IMR-90 (cell line): ENCODE measurements at regions not wholly inside any gene's neighbourhood (a gene's known extent, or its start where the extent isn't known, plus 50 kb on each side); places are given as distances from the start of the nearest gene placed in this dataset.
"Not testable (repeated sequence)": the region's sequence is repeated elsewhere in the genome, so short reads cannot be mapped to it uniquely, and the experiment has no call there.

Experiments used
- ATAC-seq: fragments of 200-7000 bp; cut with Tn5 transposase; 2 replicates; pipeline ENCODE4 v1.9.1; 2020; ENCODE audit warnings: low read depth, mild to moderate bottlenecking, moderate library complexity
- BruUV-seq: library from RNA; stranded (reverse); fragments of 400-500 nt; replicated peaks from 2 replicates; lab custom pipeline; 2021; lab: Mats Ljungman, UMichigan
- CTCF ChIA-PET: fragments of 300-600 bp; formaldehyde crosslinking; extraction: SDS; loops from one replicate; lab custom pipeline; 2021; ENCODE audit warnings: antibody characterized with exemption; lab: Yijun Ruan, JAX
- POLR2A ChIA-PET: fragments of 300-600 bp; sonication (Branson Sonifier 250); formaldehyde crosslinking; loops from one replicate; lab custom pipeline; 2022; ENCODE audit warnings: antibody characterized with exemption; ENCODE audit not compliant: unreplicated experiment; lab: Charles Lee
- DNase-seq: peaks from one replicate; pipeline ENCODE4 v3.0.0; 2013
- H2AFZ ChIP-seq: replicated peaks from 2 replicates; pipeline ENCODE3; 2013; ENCODE audit warnings: low read length, mild to moderate bottlenecking; ENCODE audit not compliant: poor library complexity
- H2AK5ac ChIP-seq: 2 replicates; pipeline ENCODE4 v1.6.1; 2013; ENCODE audit warnings: low read depth, low read length, inconsistent platforms
- H2AK9ac ChIP-seq: replicated peaks from 2 replicates; pipeline ENCODE3; 2013; ENCODE audit warnings: mild to moderate bottlenecking, low read depth, low read length, moderate library complexity; ENCODE audit not compliant: poor library complexity
- H2BK120ac ChIP-seq: 2 replicates; pipeline ENCODE4 v1.6.1; 2013; ENCODE audit warnings: low read depth, low read length, inconsistent platforms
- H2BK15ac ChIP-seq: 3 replicates; pipeline ENCODE4 v1.6.1; 2013; ENCODE audit warnings: low read depth, low read length, inconsistent platforms
- H2BK20ac ChIP-seq: 2 replicates; pipeline ENCODE4 v1.6.1; 2013; ENCODE audit warnings: low read depth, mild to moderate bottlenecking, inconsistent platforms, low read length, moderate library complexity
- H2BK5ac ChIP-seq: 2 replicates; pipeline ENCODE4 v1.6.1; 2013; ENCODE audit warnings: mild to moderate bottlenecking, low read depth, low read length, inconsistent platforms; ENCODE audit not compliant: poor library complexity, severe bottlenecking
- H3K14ac ChIP-seq: replicated peaks from 2 replicates; pipeline ENCODE4 v1.6.1; 2013; ENCODE audit warnings: low read depth, low read length, inconsistent platforms
- H3K18ac ChIP-seq: 2 replicates; pipeline ENCODE4 v1.6.1; 2013; ENCODE audit warnings: low read depth, low read length, control low read depth
- H3K23ac ChIP-seq: 2 replicates; pipeline ENCODE4 v1.6.1; 2013; ENCODE audit warnings: low read depth, low read length, inconsistent platforms
- H3K27ac ChIP-seq: 2 replicates; pipeline ENCODE4 v1.5.1; 2013; ENCODE audit warnings: mild to moderate bottlenecking, control low read depth, low read length; ENCODE audit not compliant: insufficient read depth
- H3K27me3 ChIP-seq: 2 replicates; pipeline ENCODE4 v1.6.1; 2013; ENCODE audit warnings: low read length; ENCODE audit not compliant: control insufficient read depth, insufficient read depth
- H3K36me3 ChIP-seq: 2 replicates; pipeline ENCODE4 v1.6.1; 2013; ENCODE audit warnings: low read length, mixed read lengths; ENCODE audit not compliant: control insufficient read depth, insufficient read depth
- H3K4ac ChIP-seq: 2 replicates; pipeline ENCODE4 v1.6.1; 2013; ENCODE audit warnings: low read depth, low read length, inconsistent platforms
- H3K4me1 ChIP-seq: 2 replicates; pipeline ENCODE4 v1.6.1; 2013; ENCODE audit warnings: low read length, mixed read lengths; ENCODE audit not compliant: control insufficient read depth, insufficient read depth
- H3K4me2 ChIP-seq: 2 replicates; pipeline ENCODE4 v1.6.1; 2013; ENCODE audit warnings: low read depth, mild to moderate bottlenecking, control low read depth, low read length, moderate library complexity
- H3K4me3 ChIP-seq: 2 replicates; pipeline ENCODE4 v1.5.1; 2013; ENCODE audit warnings: low read depth, mild to moderate bottlenecking, control low read depth, low read length, moderate library complexity; ENCODE audit not compliant: insufficient read depth
- H3K56ac ChIP-seq: 2 replicates; pipeline ENCODE4 v1.6.1; 2013; ENCODE audit warnings: low read length, inconsistent platforms; ENCODE audit not compliant: insufficient read depth; ENCODE audit errors: extremely low read depth
- H3K79me1 ChIP-seq, 2 experiments: 2 replicates each; pipeline ENCODE4 v1.6.1; 2013; ENCODE audit warnings: low read length in 2 of 2, inconsistent platforms in 1 of 2, low read depth in 1 of 2
- H3K9ac ChIP-seq: 2 replicates; pipeline ENCODE4 v1.6.1; 2013; ENCODE audit warnings: low read depth, low read length, control low read depth
- H3K9me1 ChIP-seq: 2 replicates; pipeline ENCODE4 v1.6.1; 2013; ENCODE audit warnings: low read length, inconsistent platforms; ENCODE audit not compliant: insufficient read depth
- H3K9me3 ChIP-seq: 2 replicates; pipeline ENCODE4 v1.6.1; 2013; ENCODE audit warnings: low read length; ENCODE audit not compliant: control insufficient read depth, insufficient read depth
- H4K20me1 ChIP-seq: 2 replicates; pipeline ENCODE4 v1.6.1; 2013; ENCODE audit warnings: low read length, inconsistent platforms; ENCODE audit not compliant: insufficient read depth
- H4K5ac ChIP-seq: 2 replicates; pipeline ENCODE4 v1.6.1; 2013; ENCODE audit warnings: mild to moderate bottlenecking, low read depth, low read length, control low read depth
- H4K8ac ChIP-seq, 2 experiments: 2 replicates each; pipeline ENCODE4 v1.6.1; 2013; ENCODE audit warnings: low read depth in 2 of 2, low read length in 2 of 2, control low read depth in 1 of 2, inconsistent platforms in 1 of 2
- H4K91ac ChIP-seq: 2 replicates; pipeline ENCODE4 v1.6.1; 2013; ENCODE audit warnings: low read depth, low read length, inconsistent platforms; ENCODE audit not compliant: insufficient read depth
- MAFK ChIP-seq: IDR thresholded peaks from 2 replicates; pipeline ENCODE4 v1.6.1; 2012; ENCODE audit warnings: low read depth, low read length, improper control_type of control experiment
- WGBS, 2 experiments: methylation state at CpG; one replicate each; pipeline versions ENCODE4 v1.1.5 to v1.1.7; 2013; ENCODE audit warnings: missing lambda C conversion rate in 2 of 2; ENCODE audit not compliant: insufficient read length in 1 of 2; ENCODE audit errors: extremely low coverage in 2 of 2; 5-methylcytosine and 5-hydroxymethylcytosine counted together
- dilution Hi-C: fragments of 300-500 bp; cut with HindIII; formaldehyde crosslinking; loops from one replicate; pipeline ENCODE4 v1.14.3; 2018; ENCODE audit warnings: low sequenced_read_pairs; ENCODE audit not compliant: unreplicated experiment
- in situ Hi-C: fragments of 300-500 bp; cut with MboI; formaldehyde crosslinking; loops from 3 replicates; pipeline ENCODE4 v1.14.3; 2019; ENCODE audit warnings: low sequenced_read_pairs, inconsistent platforms, mixed read lengths
- intact Hi-C: fragments of 100-400 bp; cut with micrococcal nuclease; formaldehyde crosslinking; loops from 2 replicates; pipeline ENCODE4 v1.10.0; 2022

DNA sequence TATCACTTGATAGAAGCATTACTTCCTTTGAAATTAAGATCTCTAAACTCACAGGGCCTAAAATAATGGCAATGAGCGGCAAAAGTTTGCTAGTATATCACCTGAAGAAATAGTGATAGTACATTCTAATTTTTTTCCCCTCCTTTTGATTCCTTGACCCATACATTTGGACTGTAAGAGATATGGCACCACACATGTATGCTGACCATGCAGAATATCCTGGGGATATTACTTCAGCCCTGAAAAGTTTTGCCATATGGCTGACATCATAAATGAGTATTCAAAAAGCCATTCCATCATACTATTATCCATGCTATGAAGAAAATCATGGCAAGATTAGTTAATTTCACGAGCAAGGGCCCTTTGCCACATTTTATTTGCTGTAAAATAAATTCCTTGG lies 576.9 kb downstream of the KCNT2 start:
- H3K9me3 ChIP-seq, CTCF ChIA-PET, POLR2A ChIA-PET, in situ Hi-C loops, H2AFZ ChIP-seq, intact Hi-C loops, H4K5ac ChIP-seq, H3K4me1 ChIP-seq, H4K91ac ChIP-seq, H3K79me1 ChIP-seq, H3K27ac ChIP-seq, H4K8ac ChIP-seq, H2BK15ac ChIP-seq, H3K23ac ChIP-seq, H3K56ac ChIP-seq, H3K14ac ChIP-seq, H3K18ac ChIP-seq, H2AK9ac ChIP-seq, BruUV-seq, H2BK120ac ChIP-seq, H3K4ac ChIP-seq, H3K9ac ChIP-seq, H3K36me3 ChIP-seq, H3K4me2 ChIP-seq, ATAC-seq, H3K9me1 ChIP-seq, H3K27me3 ChIP-seq, dilution Hi-C loops, H2BK20ac ChIP-seq, H3K4me3 ChIP-seq, H2AK5ac ChIP-seq, H4K20me1 ChIP-seq, DNase-seq, H2BK5ac ChIP-seq: not testable (repeated sequence)
- TF ChIP-seq MAFK = 0 out of 2 replicates have a peak, but pooled peaks have one; percentile 13
- no CpG with 5 or more reads among the region's 2 CpGs for WGBS, 2 experiments
